ENCODE measurements at regions not wholly inside any gene's neighbourhood (a gene's known extent, or its start where the extent isn't known, plus 50 kb on each side); places are given as distances from the start of the nearest gene placed in this dataset.
"Not testable (repeated sequence)": the region's sequence is repeated elsewhere in the genome, so short reads cannot be mapped to it uniquely, and the experiment has no call there.

DNA sequence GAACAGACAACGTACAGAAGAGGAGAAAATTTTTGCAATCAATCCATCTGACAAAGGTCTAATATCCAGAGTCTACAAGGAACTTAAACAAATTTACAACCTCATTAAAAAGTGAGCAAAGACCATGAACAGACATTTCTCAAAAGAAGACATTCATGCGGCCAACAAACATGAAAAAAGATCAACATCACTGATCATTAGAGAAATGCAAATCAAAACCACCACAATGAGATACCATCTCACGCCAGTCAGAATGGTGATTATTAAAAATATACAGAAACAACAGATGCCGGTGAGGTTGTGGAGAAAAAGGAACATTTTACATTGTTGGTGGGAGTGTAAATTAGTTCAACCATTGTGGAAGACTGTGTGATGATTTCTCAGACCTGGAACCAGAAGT is 149.0 kb upstream of the OLIG3 start:
- not testable (repeated sequence) for TF ChIP-seq CTCF, POLR2A, POLR2AphosphoS5 (IDR thresholded peaks at IDR 0.05)
